ENCODE measurements at regions not wholly inside any gene's neighbourhood (a gene's known extent, or its start where the extent isn't known, plus 50 kb on each side); places are given as distances from the start of the nearest gene placed in this dataset.

GRCh38 chr4:23710298-23710697 is 179.5 kb downstream of the PPARGC1A start:
- Histone ChIP-seq H3K79me2 (ENCODE audit: control insufficient read depth, insufficient read depth, low read length, unreplicated experiment) (no peaks in the 10 kb centered on the region), H2AFZ (ENCODE audit: low read length, unreplicated experiment) (no peak overlapping the region), H3K4me1 (ENCODE audit: control insufficient read depth, insufficient read depth, low read length, unreplicated experiment) (no peaks in the 10 kb centered on the region), H3K27ac (ENCODE audit: low read depth, low read length) (no peak overlapping the region), H3K27me3 (ENCODE audit: insufficient read depth, low read length) (0 out of 2 replicates have a peak, but pooled peaks cover 3% of the 10 kb centered on the region), H3K4me3 (ENCODE audit: low read depth, low read length) (no peak overlapping the region), H3K36me3 (ENCODE audit: insufficient read depth, low read length) (no peaks in the 10 kb centered on the region)

GRCh38 chr4:23707652-23708026 is 182.2 kb downstream of the PPARGC1A start:
- Histone ChIP-seq H3K4me1 (ENCODE audit: control insufficient read depth, insufficient read depth, low read length, unreplicated experiment) (no peaks in the 10 kb centered on the region), H3K27ac (ENCODE audit: low read depth, low read length) (no peak overlapping the region), H3K36me3 (ENCODE audit: insufficient read depth, low read length) (no peaks in the 10 kb centered on the region), H3K27me3 (ENCODE audit: insufficient read depth, low read length) (peaks cover 15% of the 10 kb centered on the region), H3K79me2 (ENCODE audit: control insufficient read depth, insufficient read depth, low read length, unreplicated experiment) (no peaks in the 10 kb centered on the region), H3K4me3 (ENCODE audit: low read depth, low read length) (no peak overlapping the region), H2AFZ (ENCODE audit: low read length, unreplicated experiment) (no peak overlapping the region)

- no peaks in the 10 kb centered on the region for H3K36me3 ChIP-seq (ENCODE audit: insufficient read depth, low read length)
- H3K4me3 ChIP-seq (ENCODE audit: low read depth, low read length): no peak overlapping the region
- no peak overlapping the region for H2AFZ ChIP-seq (ENCODE audit: low read length, unreplicated experiment)
- no peaks in the 10 kb centered on the region for H3K4me1 ChIP-seq (ENCODE audit: control insufficient read depth, insufficient read depth, low read length, unreplicated experiment)
- H3K79me2 ChIP-seq (ENCODE audit: control insufficient read depth, insufficient read depth, low read length, unreplicated experiment): no peaks in the 10 kb centered on the region
- no peak overlapping the region for H3K27ac ChIP-seq (ENCODE audit: low read depth, low read length)
- peaks cover 15% of the 10 kb centered on the region for H3K27me3 ChIP-seq (ENCODE audit: insufficient read depth, low read length)
Observed at GRCh38 chr4:23706972-23707651, 182.7 kb downstream of the PPARGC1A start.

GRCh38 chr4:23700197-23700596 is 189.7 kb downstream of the PPARGC1A start:
- H3K79me2 ChIP-seq (ENCODE audit: control insufficient read depth, insufficient read depth, low read length, unreplicated experiment): no peaks in the 10 kb centered on the region
- H2AFZ ChIP-seq (ENCODE audit: low read length, unreplicated experiment): no peak overlapping the region
- no peaks in the 10 kb centered on the region for H3K4me1 ChIP-seq (ENCODE audit: control insufficient read depth, insufficient read depth, low read length, unreplicated experiment)
- H3K36me3 ChIP-seq (ENCODE audit: insufficient read depth, low read length): no peaks in the 10 kb centered on the region
- H3K27me3 ChIP-seq (ENCODE audit: insufficient read depth, low read length): peaks cover 11% of the 10 kb centered on the region
- no peak overlapping the region for H3K4me3 ChIP-seq (ENCODE audit: low read depth, low read length)
- H3K27ac ChIP-seq (ENCODE audit: low read depth, low read length): no peak overlapping the region

- no peaks in the 10 kb centered on the region for H3K4me1 ChIP-seq (ENCODE audit: control insufficient read depth, insufficient read depth, low read length, unreplicated experiment)
- no peak overlapping the region for H3K4me3 ChIP-seq (ENCODE audit: low read depth, low read length)
- no peak overlapping the region for H3K27ac ChIP-seq (ENCODE audit: low read depth, low read length)
- no peak overlapping the region for H2AFZ ChIP-seq (ENCODE audit: low read length, unreplicated experiment)
- H3K27me3 ChIP-seq (ENCODE audit: insufficient read depth, low read length): no peaks in the 10 kb centered on the region
- no peaks in the 10 kb centered on the region for H3K79me2 ChIP-seq (ENCODE audit: control insufficient read depth, insufficient read depth, low read length, unreplicated experiment)
- H3K36me3 ChIP-seq (ENCODE audit: insufficient read depth, low read length): no peaks in the 10 kb centered on the region
Observed at GRCh38 chr4:23697722-23698121, 192.1 kb downstream of the PPARGC1A start.

GRCh38 chr4:23697001-23697528 is 192.8 kb downstream of the PPARGC1A start:
- Histone ChIP-seq H3K27me3 (ENCODE audit: insufficient read depth, low read length) (no peaks in the 10 kb centered on the region), H3K4me1 (ENCODE audit: control insufficient read depth, insufficient read depth, low read length, unreplicated experiment) (no peaks in the 10 kb centered on the region), H3K79me2 (ENCODE audit: control insufficient read depth, insufficient read depth, low read length, unreplicated experiment) (no peaks in the 10 kb centered on the region), H2AFZ (ENCODE audit: low read length, unreplicated experiment) (no peak overlapping the region), H3K27ac (ENCODE audit: low read depth, low read length) (no peak overlapping the region), H3K36me3 (ENCODE audit: insufficient read depth, low read length) (no peaks in the 10 kb centered on the region), H3K4me3 (ENCODE audit: low read depth, low read length) (no peak overlapping the region)

GRCh38 chr4:23686169-23686897 is 203.5 kb downstream of the PPARGC1A start:
- H3K36me3 ChIP-seq (ENCODE audit: insufficient read depth, low read length): no peaks in the 10 kb centered on the region
- H2AFZ ChIP-seq (ENCODE audit: low read length, unreplicated experiment): no peak overlapping the region
- H3K4me3 ChIP-seq (ENCODE audit: low read depth, low read length): no peak overlapping the region
- no peaks in the 10 kb centered on the region for H3K27me3 ChIP-seq (ENCODE audit: insufficient read depth, low read length)
- no peaks in the 10 kb centered on the region for H3K4me1 ChIP-seq (ENCODE audit: control insufficient read depth, insufficient read depth, low read length, unreplicated experiment)
- H3K27ac ChIP-seq (ENCODE audit: low read depth, low read length): no peak overlapping the region
- no peaks in the 10 kb centered on the region for H3K79me2 ChIP-seq (ENCODE audit: control insufficient read depth, insufficient read depth, low read length, unreplicated experiment)

- Histone ChIP-seq H3K4me3 (ENCODE audit: low read depth, low read length) (no peak overlapping the region), H3K79me2 (ENCODE audit: control insufficient read depth, insufficient read depth, low read length, unreplicated experiment) (no peaks in the 10 kb centered on the region), H3K4me1 (ENCODE audit: control insufficient read depth, insufficient read depth, low read length, unreplicated experiment) (peaks cover 7% of the 10 kb centered on the region), H3K27me3 (ENCODE audit: insufficient read depth, low read length) (no peaks in the 10 kb centered on the region), H2AFZ (ENCODE audit: low read length, unreplicated experiment) (no peak overlapping the region), H3K36me3 (ENCODE audit: insufficient read depth, low read length) (no peaks in the 10 kb centered on the region), H3K27ac (ENCODE audit: low read depth, low read length) (no peak overlapping the region)
Observed at GRCh38 chr4:23685471-23685870, 204.4 kb downstream of the PPARGC1A start.

GRCh38 chr4:23680671-23681518 is 209.0 kb downstream of the PPARGC1A start:
- H3K27ac ChIP-seq (ENCODE audit: low read depth, low read length): 0 out of 2 replicates have a peak overlapping the region, but pooled peaks have one; percentile 5
- no peaks in the 10 kb centered on the region for H3K36me3 ChIP-seq (ENCODE audit: insufficient read depth, low read length)
- H3K27me3 ChIP-seq (ENCODE audit: insufficient read depth, low read length): no peaks in the 10 kb centered on the region
- no peaks in the 10 kb centered on the region for H3K79me2 ChIP-seq (ENCODE audit: control insufficient read depth, insufficient read depth, low read length, unreplicated experiment)
- peaks cover 12% of the 10 kb centered on the region for H3K4me1 ChIP-seq (ENCODE audit: control insufficient read depth, insufficient read depth, low read length, unreplicated experiment)
- no peak overlapping the region for H2AFZ ChIP-seq (ENCODE audit: low read length, unreplicated experiment)
- H3K4me3 ChIP-seq (ENCODE audit: low read depth, low read length): no peak overlapping the region

- Histone ChIP-seq H3K79me2 (ENCODE audit: control insufficient read depth, insufficient read depth, low read length, unreplicated experiment) (no peaks in the 10 kb centered on the region), H2AFZ (ENCODE audit: low read length, unreplicated experiment) (no peak overlapping the region), H3K27me3 (ENCODE audit: insufficient read depth, low read length) (no peaks in the 10 kb centered on the region), H3K27ac (ENCODE audit: low read depth, low read length) (no peak overlapping the region), H3K4me3 (ENCODE audit: low read depth, low read length) (no peak overlapping the region), H3K4me1 (ENCODE audit: control insufficient read depth, insufficient read depth, low read length, unreplicated experiment) (no peaks in the 10 kb centered on the region), H3K36me3 (ENCODE audit: insufficient read depth, low read length) (no peaks in the 10 kb centered on the region)
Observed at GRCh38 chr4:23674694-23675093, 215.2 kb downstream of the PPARGC1A start.

All from ACC112 (cell line).